ENCODE measurements at regions not wholly inside any gene's neighbourhood (a gene's known extent, or its start where the extent isn't known, plus 50 kb on each side); places are given as distances from the start of the nearest gene placed in this dataset.

DNA sequence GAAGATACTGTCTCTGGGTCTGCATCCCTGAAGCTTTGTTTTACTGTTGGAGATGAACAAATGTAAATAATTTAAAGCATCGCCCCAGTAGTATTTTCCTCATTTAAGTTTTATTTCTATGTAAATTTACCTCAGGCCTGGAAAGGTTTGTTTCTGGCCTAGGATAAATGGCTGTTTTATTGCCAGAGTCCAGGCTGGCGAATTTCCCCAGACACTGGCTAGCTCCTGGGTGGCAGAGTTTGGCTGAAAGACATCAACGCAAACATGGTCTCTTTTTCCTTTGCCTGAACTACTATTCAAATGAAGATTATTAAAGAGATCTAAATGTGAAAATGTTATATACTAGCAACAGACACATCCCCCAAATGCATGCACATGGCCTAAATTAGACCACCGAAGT lies 136.7 kb upstream of the SESN3 start:
- TF ChIP-seq, protein P1, sequence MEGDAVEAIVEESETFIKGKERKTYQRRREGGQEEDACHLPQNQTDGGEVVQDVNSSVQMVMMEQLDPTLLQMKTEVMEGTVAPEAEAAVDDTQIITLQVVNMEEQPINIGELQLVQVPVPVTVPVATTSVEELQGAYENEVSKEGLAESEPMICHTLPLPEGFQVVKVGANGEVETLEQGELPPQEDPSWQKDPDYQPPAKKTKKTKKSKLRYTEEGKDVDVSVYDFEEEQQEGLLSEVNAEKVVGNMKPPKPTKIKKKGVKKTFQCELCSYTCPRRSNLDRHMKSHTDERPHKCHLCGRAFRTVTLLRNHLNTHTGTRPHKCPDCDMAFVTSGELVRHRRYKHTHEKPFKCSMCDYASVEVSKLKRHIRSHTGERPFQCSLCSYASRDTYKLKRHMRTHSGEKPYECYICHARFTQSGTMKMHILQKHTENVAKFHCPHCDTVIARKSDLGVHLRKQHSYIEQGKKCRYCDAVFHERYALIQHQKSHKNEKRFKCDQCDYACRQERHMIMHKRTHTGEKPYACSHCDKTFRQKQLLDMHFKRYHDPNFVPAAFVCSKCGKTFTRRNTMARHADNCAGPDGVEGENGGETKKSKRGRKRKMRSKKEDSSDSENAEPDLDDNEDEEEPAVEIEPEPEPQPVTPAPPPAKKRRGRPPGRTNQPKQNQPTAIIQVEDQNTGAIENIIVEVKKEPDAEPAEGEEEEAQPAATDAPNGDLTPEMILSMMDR (IDR thresholded peaks at IDR 0.05): no peak
- no peak for TF ChIP-seq ZFX (IDR thresholded peaks at IDR 0.05; ENCODE audit: borderline replicate concordance)
